Keratinocyte (primary cell): ENCODE measurements at regions not wholly inside any gene's neighbourhood (a gene's known extent, or its start where the extent isn't known, plus 50 kb on each side); places are given as distances from the start of the nearest gene placed in this dataset.

ENCODE experiments used
- DNase-seq: peaks from one replicate; pipeline ENCODE4 v3.0.0-alpha.2; 2011; ENCODE audit warnings: low read depth, missing footprints, low spot score
- FAIRE-seq: peaks from 2 replicates; lab custom pipeline; 2011; peaks lifted over from hg19 to GRCh38; lab: Jason Lieb, UNC
- H2AFZ ChIP-seq: 2 replicates; pipeline ENCODE4 v1.6.0; 2012; ENCODE audit warnings: low read length, control low read depth, inconsistent platforms; ENCODE audit not compliant: control insufficient read depth
- H3K27ac ChIP-seq: 2 replicates; pipeline ENCODE4 v1.5.1; 2011; ENCODE audit warnings: low read length; ENCODE audit not compliant: control insufficient read depth, insufficient read depth
- H3K27me3 ChIP-seq: 3 replicates; pipeline ENCODE4 v1.6.0; 2011; ENCODE audit warnings: low read length; ENCODE audit not compliant: control insufficient read depth, insufficient read depth; ENCODE audit errors: extremely low read depth
- H3K36me3 ChIP-seq, 2 experiments: 2 replicates in 1 of 2; 3 replicates in 1 of 2; pipeline ENCODE4 v1.5.1; 2011; ENCODE audit warnings: low read length in 2 of 2, mild to moderate bottlenecking in 1 of 2; ENCODE audit not compliant: control insufficient read depth in 2 of 2, insufficient read depth in 2 of 2; ENCODE audit errors: extremely low read depth in 1 of 2
- H3K4me1 ChIP-seq: 3 replicates; pipeline ENCODE4 v1.5.1; 2011; ENCODE audit warnings: low read length; ENCODE audit not compliant: control insufficient read depth, insufficient read depth; ENCODE audit errors: extremely low read depth
- H3K4me2 ChIP-seq: 3 replicates; pipeline ENCODE4 v1.6.0; 2011; ENCODE audit warnings: low read depth, low read length; ENCODE audit not compliant: control insufficient read depth, insufficient read depth; ENCODE audit errors: extremely low read depth
- H3K4me3 ChIP-seq, 3 experiments: fragments of 200-600 bp in 1 of 3; sonication (generic) in 1 of 3; 2 replicates in 2 of 3; 3 replicates in 1 of 3; pipeline ENCODE4 v1.5.1; 2011 to 2016; ENCODE audit warnings: low read length in 3 of 3, mild to moderate bottlenecking in 3 of 3, control low read depth in 2 of 3, inconsistent platforms in 1 of 3, low read depth in 1 of 3, mixed read lengths in 1 of 3, mixed run types in 1 of 3, moderate library complexity in 1 of 3; ENCODE audit not compliant: control insufficient read depth in 2 of 3, insufficient read depth in 2 of 3; ENCODE audit errors: extremely low read depth in 1 of 3
- H3K79me2 ChIP-seq: 2 replicates; pipeline ENCODE4 v1.6.0; 2012; ENCODE audit warnings: low read length; ENCODE audit not compliant: control insufficient read depth, insufficient read depth
- H3K9ac ChIP-seq: 3 replicates; pipeline ENCODE4 v1.6.0; 2011; ENCODE audit warnings: low read length; ENCODE audit not compliant: control insufficient read depth, insufficient read depth; ENCODE audit errors: extremely low read depth
- H3K9me1 ChIP-seq: 3 replicates; pipeline ENCODE4 v1.6.0; 2011; ENCODE audit warnings: low read length; ENCODE audit not compliant: control insufficient read depth, insufficient read depth; ENCODE audit errors: extremely low read depth
- H3K9me3 ChIP-seq: 2 replicates; pipeline ENCODE4 v1.5.1; 2012; ENCODE audit warnings: low read depth, low read length; ENCODE audit not compliant: control insufficient read depth
- H4K20me1 ChIP-seq: 3 replicates; pipeline ENCODE4 v1.6.0; 2011; ENCODE audit warnings: low read length; ENCODE audit not compliant: control insufficient read depth, insufficient read depth; ENCODE audit errors: extremely low read depth
- EZH2 ChIP-seq: IDR thresholded peaks from one replicate; pipeline ENCODE4 v1.6.1; 2012; ENCODE audit warnings: inconsistent platforms, mild to moderate bottlenecking, low read length, moderate library complexity
- dilution Hi-C: fragments of 300-500 bp; cut with MboI; formaldehyde crosslinking; loops from one replicate; pipeline ENCODE4 v1.7.0; 2020; ENCODE audit warnings: low sequenced_read_pairs; ENCODE audit not compliant: extremely low pct_ligation_motif_present
- TF ChIP-seq, protein P1 (sequence below), 3 experiments: IDR thresholded peaks in 1 of 3; conservative IDR thresholded peaks in 1 of 3; optimal IDR thresholded peaks in 1 of 3; 2 replicates in 2 of 3; 3 replicates in 1 of 3; pipeline versions ENCODE3 to v1.5.1; 2011; ENCODE audit warnings: low read length in 3 of 3, mild to moderate bottlenecking in 3 of 3, moderate library complexity in 2 of 3, control low read depth in 1 of 3, inconsistent platforms in 1 of 3; ENCODE audit not compliant: insufficient read depth in 2 of 3; ENCODE audit errors: extremely low read depth in 1 of 3

GRCh38 chr7:114864278-114864677 lies 57.6 kb upstream of the MDFIC start:
- no peak overlapping the region for H2AFZ ChIP-seq

DNA sequence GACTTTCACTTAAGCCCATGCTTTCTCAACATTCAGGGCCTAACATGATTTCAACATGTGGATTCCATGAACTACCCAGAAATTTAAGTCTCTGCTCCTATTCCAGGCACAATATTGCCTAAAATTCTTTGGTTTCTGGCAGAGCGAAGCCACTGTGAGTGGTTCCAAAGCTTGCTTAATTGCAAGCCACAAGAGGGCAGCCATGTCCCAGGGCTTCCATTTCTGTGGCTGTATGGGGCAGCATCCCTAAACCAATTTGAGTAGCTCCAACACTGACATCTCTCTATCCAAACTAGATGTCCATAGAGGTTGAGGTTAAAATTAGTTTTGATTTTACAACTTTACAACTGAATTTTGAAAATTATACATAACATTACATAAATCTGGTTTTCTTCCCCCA lies 56.3 kb upstream of the MDFIC start:
- no peak for DNase-seq
- FAIRE-seq, result peak; percentile 63

More at GRCh38 chr7:114864278-114864677, 57.6 kb upstream of the MDFIC start:
- Histone ChIP-seq H3K79me2 (no peaks in the 10 kb centered on the region), H3K4me1 (peaks cover 3% of the 10 kb centered on the region), H3K36me3 (no peaks in the 10 kb centered on the region), H3K9me1 (no peaks in the 10 kb centered on the region), H4K20me1 (no peaks in the 10 kb centered on the region), H3K4me2 (no peak overlapping the region), H3K4me3 (no peak overlapping the region), H3K9me3 (no peaks in the 10 kb centered on the region), H3K27ac (no peak overlapping the region), H3K9ac (no peak overlapping the region), H3K27me3 (no peaks in the 10 kb centered on the region)
- TF ChIP-seq, protein P1, sequence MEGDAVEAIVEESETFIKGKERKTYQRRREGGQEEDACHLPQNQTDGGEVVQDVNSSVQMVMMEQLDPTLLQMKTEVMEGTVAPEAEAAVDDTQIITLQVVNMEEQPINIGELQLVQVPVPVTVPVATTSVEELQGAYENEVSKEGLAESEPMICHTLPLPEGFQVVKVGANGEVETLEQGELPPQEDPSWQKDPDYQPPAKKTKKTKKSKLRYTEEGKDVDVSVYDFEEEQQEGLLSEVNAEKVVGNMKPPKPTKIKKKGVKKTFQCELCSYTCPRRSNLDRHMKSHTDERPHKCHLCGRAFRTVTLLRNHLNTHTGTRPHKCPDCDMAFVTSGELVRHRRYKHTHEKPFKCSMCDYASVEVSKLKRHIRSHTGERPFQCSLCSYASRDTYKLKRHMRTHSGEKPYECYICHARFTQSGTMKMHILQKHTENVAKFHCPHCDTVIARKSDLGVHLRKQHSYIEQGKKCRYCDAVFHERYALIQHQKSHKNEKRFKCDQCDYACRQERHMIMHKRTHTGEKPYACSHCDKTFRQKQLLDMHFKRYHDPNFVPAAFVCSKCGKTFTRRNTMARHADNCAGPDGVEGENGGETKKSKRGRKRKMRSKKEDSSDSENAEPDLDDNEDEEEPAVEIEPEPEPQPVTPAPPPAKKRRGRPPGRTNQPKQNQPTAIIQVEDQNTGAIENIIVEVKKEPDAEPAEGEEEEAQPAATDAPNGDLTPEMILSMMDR (optimal IDR thresholded peaks at IDR 0.05 in 1 of 3, IDR thresholded peaks at IDR 0.05 in 1 of 3, conservative IDR thresholded peaks at IDR 0.05 in 1 of 3; ENCODE audit: extremely low read depth in 1 of 3, insufficient read depth in 2 of 3, low read length in 3 of 3), result no peak
- TF ChIP-seq EZH2, result no peak
- DNase-seq (no peak), FAIRE-seq (no peak)
- dilution Hi-C loops, result no loop called here

More for the DNA sequence above, 56.3 kb upstream of the MDFIC start:
- Histone ChIP-seq H3K4me2 (no peak overlapping the region), H2AFZ (no peak overlapping the region), H3K9me3 (no peaks in the 10 kb centered on the region), H4K20me1 (no peaks in the 10 kb centered on the region), H3K9ac (no peak overlapping the region), H3K27ac (no peak overlapping the region), H3K4me3 (no peak overlapping the region), H3K9me1 (no peaks in the 10 kb centered on the region), H3K4me1 (no peaks in the 10 kb centered on the region), H3K79me2 (no peaks in the 10 kb centered on the region), H3K27me3 (no peaks in the 10 kb centered on the region), H3K36me3 (no peaks in the 10 kb centered on the region)
- dilution Hi-C loops, result no loop called here
- TF ChIP-seq, protein P1 (optimal IDR thresholded peaks at IDR 0.05 in 1 of 3, IDR thresholded peaks at IDR 0.05 in 1 of 3, conservative IDR thresholded peaks at IDR 0.05 in 1 of 3; ENCODE audit: extremely low read depth in 1 of 3, insufficient read depth in 2 of 3, low read length in 3 of 3), result peak; percentile 71 to 83 (median 82)
- TF ChIP-seq EZH2, result no peak
